HG03159 (cell line): ENCODE measurements at regions not wholly inside any gene's neighbourhood (a gene's known extent, or its start where the extent isn't known, plus 50 kb on each side); places are given as distances from the start of the nearest gene placed in this dataset.
"Not testable (repeated sequence)": the region's sequence is repeated elsewhere in the genome, so short reads cannot be mapped to it uniquely, and the experiment has no call there.

Experiments used
- ATAC-seq: cut with Tn5 transposase; IDR thresholded peaks from one replicate; pipeline ENCODE4 v1.9.1; 2021; ENCODE audit warnings: mild to moderate bottlenecking, moderate library complexity; ENCODE audit not compliant: unreplicated experiment

GRCh38 chr10:53441843-53442242 lies 669.3 kb upstream of the MBL2 start:
- no peak for ATAC-seq

- ATAC-seq = no peak
Observed at GRCh38 chr10:53440601-53441000, 668.0 kb upstream of the MBL2 start.

- not testable (repeated sequence) for ATAC-seq
Observed at GRCh38 chr10:53439075-53439474, 666.5 kb upstream of the MBL2 start.

- ATAC-seq = no peak
Observed at GRCh38 chr10:53434413-53434812, 661.8 kb upstream of the MBL2 start.

- no peak for ATAC-seq
Observed at GRCh38 chr10:53432035-53432434, 659.5 kb upstream of the MBL2 start.

GRCh38 chr10:53430974-53431373 lies 658.4 kb upstream of the MBL2 start:
- no peak for ATAC-seq

GRCh38 chr10:53430127-53430891 lies 657.7 kb upstream of the MBL2 start:
- no peak for ATAC-seq

- no peak for ATAC-seq
Observed at GRCh38 chr10:53422223-53422888, 649.8 kb upstream of the MBL2 start.

GRCh38 chr10:53412651-53413050 lies 640.1 kb upstream of the MBL2 start:
- no peak for ATAC-seq

- no peak for ATAC-seq
Observed at GRCh38 chr10:53406532-53406931, 633.9 kb upstream of the MBL2 start.

- no peak for ATAC-seq
Observed at GRCh38 chr10:53403688-53404087, 631.1 kb upstream of the MBL2 start.

GRCh38 chr10:53402594-53402993 lies 630.0 kb upstream of the MBL2 start:
- ATAC-seq = no peak

- ATAC-seq = no peak
Observed at GRCh38 chr10:53401536-53401935, 629.0 kb upstream of the MBL2 start.

GRCh38 chr10:53396876-53397275 lies 624.3 kb upstream of the MBL2 start:
- no peak for ATAC-seq

GRCh38 chr10:53395449-53395848 lies 622.9 kb upstream of the MBL2 start:
- no peak for ATAC-seq

GRCh38 chr10:53387562-53387961 lies 615.0 kb upstream of the MBL2 start:
- no peak for ATAC-seq

- ATAC-seq = no peak
Observed at GRCh38 chr10:53382543-53382942, 610.0 kb upstream of the MBL2 start.

- no peak for ATAC-seq
Observed at GRCh38 chr10:53379956-53380355, 607.4 kb upstream of the MBL2 start.

- no peak for ATAC-seq
Observed at GRCh38 chr10:53370347-53370746, 597.8 kb upstream of the MBL2 start.

- no peak for ATAC-seq
Observed at GRCh38 chr10:53361936-53362335, 589.4 kb upstream of the MBL2 start.

GRCh38 chr10:53361281-53361680 lies 588.7 kb upstream of the MBL2 start:
- no peak for ATAC-seq

- ATAC-seq = not testable (repeated sequence)
Observed at GRCh38 chr10:53358978-53359377, 586.4 kb upstream of the MBL2 start.

- no peak for ATAC-seq
Observed at GRCh38 chr10:53358536-53358935, 586.0 kb upstream of the MBL2 start.
